Calu3 (cell line): ENCODE measurements at regions not wholly inside any gene's neighbourhood (a gene's known extent, or its start where the extent isn't known, plus 50 kb on each side); places are given as distances from the start of the nearest gene placed in this dataset.

Experiments used
- BruUV-seq: library from RNA; stranded (reverse); fragments of 400-500 nt; replicated peaks from 2 replicates; lab custom pipeline; 2021; lab: Mats Ljungman, UMichigan
- CTCF ChIA-PET: fragments of 300-600 bp; sonication (Branson Sonifier 250); formaldehyde crosslinking; loops from one replicate; lab custom pipeline; 2022; ENCODE audit warnings: antibody characterized with exemption; lab: Charles Lee
- DNase-seq: peaks from one replicate; pipeline ENCODE4 v3.0.0; 2022
- H3K27ac Mint-ChIP-seq: one replicate; pipeline ENCODE4 v1.8.0; 2022; ENCODE audit warnings: mixed read lengths; ENCODE audit not compliant: unreplicated experiment
- H3K27me3 Mint-ChIP-seq: one replicate; pipeline ENCODE4 v1.8.0; 2022; ENCODE audit warnings: mixed read lengths; ENCODE audit not compliant: unreplicated experiment
- H3K36me3 Mint-ChIP-seq: one replicate; pipeline ENCODE4 v1.8.0; 2022; ENCODE audit warnings: mild to moderate bottlenecking, moderate library complexity, mixed read lengths; ENCODE audit not compliant: insufficient read depth, unreplicated experiment
- H3K4me1 Mint-ChIP-seq: one replicate; pipeline ENCODE4 v1.8.0; 2022; ENCODE audit warnings: mild to moderate bottlenecking, low read depth, mixed read lengths; ENCODE audit not compliant: unreplicated experiment
- H3K4me3 Mint-ChIP-seq: one replicate; pipeline ENCODE4 v1.8.0; 2022; ENCODE audit warnings: mild to moderate bottlenecking, low read depth, moderate library complexity, mixed read lengths; ENCODE audit not compliant: unreplicated experiment
- H3K9me3 Mint-ChIP-seq: one replicate; pipeline ENCODE4 v1.8.0; 2022; ENCODE audit warnings: low read depth, mixed read lengths; ENCODE audit not compliant: unreplicated experiment
- intact Hi-C: fragments of 100-400 bp; cut with micrococcal nuclease; formaldehyde crosslinking; loops from one replicate; pipeline ENCODE4 v1.10.0; 2022; ENCODE audit not compliant: unreplicated experiment
- TF ChIP-seq, protein P1 (sequence below): fragments of 200-600 bp; IDR thresholded peaks from one replicate; pipeline ENCODE4 v1.8.0; 2022; ENCODE audit warnings: antibody characterized with exemption; ENCODE audit not compliant: unreplicated experiment

DNA sequence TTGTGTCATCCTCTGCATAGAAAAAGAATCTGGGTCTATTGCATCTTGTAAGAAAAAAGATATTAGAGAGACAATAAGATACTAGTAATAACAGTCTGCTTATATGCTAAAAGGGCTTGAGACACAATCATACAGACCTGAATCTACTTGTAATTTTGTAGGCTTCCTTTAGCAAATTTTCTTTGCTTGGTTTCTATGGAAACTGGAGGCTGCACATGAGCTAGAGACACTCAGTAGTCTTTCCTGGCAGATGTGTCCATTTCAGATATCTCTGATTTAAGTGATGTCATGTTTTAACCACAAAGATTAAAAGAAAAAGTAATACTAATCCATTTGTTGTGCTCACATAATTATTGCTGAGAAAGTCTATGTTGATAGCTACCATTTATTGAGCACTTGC lies 123.9 kb upstream of the GNAO1 start:
- CTCF ChIA-PET = no interaction called here
- Mint-ChIP-seq H3K4me3 (no peak overlapping the region), H3K36me3 (no peaks in the 10 kb centered on the region), H3K27ac (no peak overlapping the region), H3K9me3 (no peaks in the 10 kb centered on the region), H3K4me1 (no peaks in the 10 kb centered on the region), H3K27me3 (peaks cover 43% of the 10 kb centered on the region)
- no peak for DNase-seq
- intact Hi-C loops = no loop called here
- TF ChIP-seq, protein P1, sequence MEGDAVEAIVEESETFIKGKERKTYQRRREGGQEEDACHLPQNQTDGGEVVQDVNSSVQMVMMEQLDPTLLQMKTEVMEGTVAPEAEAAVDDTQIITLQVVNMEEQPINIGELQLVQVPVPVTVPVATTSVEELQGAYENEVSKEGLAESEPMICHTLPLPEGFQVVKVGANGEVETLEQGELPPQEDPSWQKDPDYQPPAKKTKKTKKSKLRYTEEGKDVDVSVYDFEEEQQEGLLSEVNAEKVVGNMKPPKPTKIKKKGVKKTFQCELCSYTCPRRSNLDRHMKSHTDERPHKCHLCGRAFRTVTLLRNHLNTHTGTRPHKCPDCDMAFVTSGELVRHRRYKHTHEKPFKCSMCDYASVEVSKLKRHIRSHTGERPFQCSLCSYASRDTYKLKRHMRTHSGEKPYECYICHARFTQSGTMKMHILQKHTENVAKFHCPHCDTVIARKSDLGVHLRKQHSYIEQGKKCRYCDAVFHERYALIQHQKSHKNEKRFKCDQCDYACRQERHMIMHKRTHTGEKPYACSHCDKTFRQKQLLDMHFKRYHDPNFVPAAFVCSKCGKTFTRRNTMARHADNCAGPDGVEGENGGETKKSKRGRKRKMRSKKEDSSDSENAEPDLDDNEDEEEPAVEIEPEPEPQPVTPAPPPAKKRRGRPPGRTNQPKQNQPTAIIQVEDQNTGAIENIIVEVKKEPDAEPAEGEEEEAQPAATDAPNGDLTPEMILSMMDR = no peak
- BruUV-seq = no TSS peak

DNA sequence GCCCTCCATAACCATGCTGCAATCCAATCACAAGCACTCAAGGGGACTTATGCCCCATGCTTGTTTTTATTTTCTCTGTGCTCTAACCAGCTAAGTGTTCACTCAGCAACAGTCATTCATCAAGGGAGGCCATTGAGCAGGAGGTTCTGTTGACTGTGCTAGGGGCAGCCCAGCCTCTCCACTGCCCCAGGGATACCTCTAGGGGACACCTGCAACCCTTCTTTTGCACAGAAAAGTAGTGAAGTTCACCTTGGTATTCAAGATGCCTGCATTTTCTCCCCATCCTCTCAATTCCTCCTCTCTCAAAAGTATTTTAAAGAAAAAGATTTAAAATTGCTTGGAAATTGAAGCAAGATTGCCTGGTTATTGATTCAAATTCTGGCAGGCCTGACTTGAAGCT lies 124.7 kb upstream of the GNAO1 start:
- H3K36me3 Mint-ChIP-seq = no peaks in the 10 kb centered on the region
- H3K4me1 Mint-ChIP-seq = no peaks in the 10 kb centered on the region
- H3K27me3 Mint-ChIP-seq = peaks cover 48% of the 10 kb centered on the region
- CTCF ChIA-PET = no interaction called here
- no peak overlapping the region for H3K4me3 Mint-ChIP-seq
- TF ChIP-seq, protein P1 = no peak
- no peak overlapping the region for H3K27ac Mint-ChIP-seq
- BruUV-seq = no TSS peak
- no peaks in the 10 kb centered on the region for H3K9me3 Mint-ChIP-seq
- intact Hi-C loops = no loop called here
- no peak for DNase-seq

DNA sequence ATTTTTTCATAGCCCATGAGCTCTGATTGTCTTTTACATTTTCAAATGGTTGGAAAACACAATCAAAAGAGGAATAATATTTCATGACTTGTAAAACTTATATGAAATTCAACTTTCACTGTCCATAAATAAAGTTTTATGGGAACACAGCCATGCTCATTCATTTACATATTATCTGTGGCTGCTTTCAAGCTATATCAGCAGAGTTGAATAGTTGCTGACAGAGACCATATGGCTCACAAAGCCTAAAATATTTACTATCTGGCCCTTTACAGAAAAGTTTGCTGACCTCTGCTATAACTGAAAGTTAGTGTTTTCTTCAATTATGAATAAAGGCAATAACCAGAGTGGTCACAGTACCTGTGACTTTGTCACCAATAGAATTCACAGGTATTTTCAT lies 128.2 kb upstream of the GNAO1 start:
- H3K27ac Mint-ChIP-seq = no peak overlapping the region
- DNase-seq = no peak

DNA sequence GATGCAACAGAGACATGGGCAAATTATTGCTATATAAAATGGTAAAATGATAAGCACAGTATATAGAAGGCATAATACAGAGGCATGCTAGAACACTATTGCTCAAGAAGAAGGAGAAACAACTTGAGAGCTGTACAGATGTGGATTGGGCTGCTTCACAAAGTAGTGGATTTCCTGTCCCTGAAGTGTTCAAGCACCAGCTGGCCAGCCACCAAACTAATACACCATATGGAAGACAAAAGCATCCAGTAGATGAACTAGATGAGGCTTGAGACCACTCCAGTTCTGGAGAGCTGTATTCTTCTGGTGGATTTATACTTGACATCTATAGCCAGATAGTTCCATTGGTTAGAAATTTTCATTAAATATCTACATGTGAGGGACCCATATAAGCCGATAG lies 134.1 kb upstream of the GNAO1 start:
- Mint-ChIP-seq H3K36me3 (no peaks in the 10 kb centered on the region), H3K9me3 (no peaks in the 10 kb centered on the region), H3K27me3 (peaks cover 84% of the 10 kb centered on the region), H3K4me3 (no peak overlapping the region), H3K27ac (no peak overlapping the region), H3K4me1 (no peaks in the 10 kb centered on the region)
- DNase-seq = no peak
- CTCF ChIA-PET = no interaction called here
- TF ChIP-seq, protein P1 = no peak
- BruUV-seq = no TSS peak
- intact Hi-C loops = no loop called here

More for the DNA sequence above, 128.2 kb upstream of the GNAO1 start:
- no TSS peak for BruUV-seq
- Mint-ChIP-seq H3K27me3 (peaks cover 68% of the 10 kb centered on the region), H3K4me1 (no peaks in the 10 kb centered on the region), H3K9me3 (no peaks in the 10 kb centered on the region), H3K36me3 (no peaks in the 10 kb centered on the region), H3K4me3 (no peak overlapping the region)
- TF ChIP-seq, protein P1 = no peak
- intact Hi-C loops = no loop called here
- CTCF ChIA-PET = no interaction called here
